Muscle of leg (tissue), 3 donors: ENCODE measurements at regions not wholly inside any gene's neighbourhood (a gene's known extent, or its start where the extent isn't known, plus 50 kb on each side); places are given as distances from the start of the nearest gene placed in this dataset.

Experiments
- DNase-seq: peaks from one replicate; pipeline ENCODE4 v3.0.0; 2013
- H3K27ac ChIP-seq: one replicate; pipeline ENCODE4 v1.5.1; 2013; ENCODE audit warnings: mild to moderate bottlenecking, low read length, control low read depth
- H3K27me3 ChIP-seq: one replicate; pipeline ENCODE4 v1.6.1; 2013; ENCODE audit warnings: low read length; ENCODE audit not compliant: control insufficient read depth, insufficient read depth
- H3K36me3 ChIP-seq: one replicate; pipeline ENCODE4 v1.6.1; 2013; ENCODE audit warnings: low read length; ENCODE audit not compliant: control insufficient read depth, insufficient read depth
- H3K4me1 ChIP-seq: one replicate; pipeline ENCODE4 v1.6.1; 2013; ENCODE audit warnings: low read length; ENCODE audit not compliant: control insufficient read depth, insufficient read depth
- H3K4me3 ChIP-seq: one replicate; pipeline ENCODE4 v1.5.1; 2013; ENCODE audit warnings: low read length, control low read depth
- H3K9me3 ChIP-seq: replicated peaks from 2 replicates; pipeline ENCODE4 v1.6.1; 2013; ENCODE audit warnings: low read depth, low read length; ENCODE audit not compliant: control insufficient read depth
- WGBS: methylation state at CpG from one replicate; pipeline ENCODE4 v1.1.5; 2013; ENCODE audit warnings: missing lambda C conversion rate; ENCODE audit not compliant: insufficient coverage; 5-methylcytosine and 5-hydroxymethylcytosine counted together

DNA sequence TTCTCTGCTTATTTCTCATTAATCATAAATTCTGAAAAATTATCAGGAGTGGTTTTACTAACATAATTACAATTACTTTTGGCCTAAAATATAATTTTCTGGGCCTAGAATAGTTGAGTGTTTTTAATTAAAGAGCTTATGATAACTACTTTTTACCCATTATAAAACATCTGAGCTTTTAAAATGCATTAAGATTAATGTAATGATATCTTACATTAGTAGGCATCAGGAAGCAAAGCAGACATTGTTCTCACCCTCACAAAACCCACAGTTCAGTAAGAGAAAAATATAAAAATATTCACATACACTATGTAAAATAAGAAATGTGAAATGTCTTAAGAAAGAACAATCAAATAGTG is 443.7 kb upstream of the SEMA3A start:
- DNase-seq: no peak
- Histone ChIP-seq H3K36me3 (no peaks in the 10 kb centered on the region), H3K4me1 (peaks cover 4% of the 10 kb centered on the region), H3K27ac (no peak overlapping the region), H3K4me3 (no peak overlapping the region), H3K9me3 (peaks cover 2% of the 10 kb centered on the region), H3K27me3 (no peaks in the 10 kb centered on the region)

DNA sequence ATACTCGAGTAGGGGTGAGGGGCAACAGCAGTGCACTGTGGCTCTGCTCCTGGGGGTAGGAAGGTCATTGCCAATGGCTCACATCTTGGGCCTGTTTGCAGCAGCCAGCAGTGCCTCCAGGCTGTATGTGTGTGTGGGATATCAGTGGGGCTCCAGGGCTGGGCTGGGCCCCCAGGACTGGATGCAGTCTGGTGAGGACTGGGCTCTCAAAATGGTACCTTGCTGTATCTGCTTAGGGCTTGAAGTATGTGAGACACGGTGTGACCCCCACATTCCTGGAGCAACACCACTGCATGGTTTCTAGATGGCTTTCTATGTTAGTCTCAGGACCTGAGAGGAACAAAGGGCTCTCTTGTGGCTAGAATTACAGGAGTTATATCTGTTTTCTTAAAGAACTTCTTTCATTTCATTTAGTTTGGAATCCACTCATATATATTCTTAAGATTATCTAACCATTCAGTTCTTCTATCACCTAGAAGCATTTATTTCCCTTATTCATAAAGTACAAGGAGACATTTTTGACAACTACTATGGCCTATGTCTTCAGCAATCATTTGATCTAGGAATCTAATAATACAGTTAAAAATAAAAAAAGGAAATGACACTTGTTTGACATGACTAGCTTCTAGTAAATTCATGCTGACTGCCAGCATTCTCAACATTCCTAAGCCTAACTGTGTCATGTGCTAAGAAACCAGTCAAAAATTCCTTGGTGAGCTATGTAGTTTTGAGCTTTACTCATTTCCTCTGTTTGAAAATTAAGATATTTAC is 443.2 kb upstream of the SEMA3A start:
- peak; percentile 82 for DNase-seq
- no peak overlapping the region for H3K4me3 ChIP-seq
- no peaks in the 10 kb centered on the region for H3K36me3 ChIP-seq
- WGBS: 100% methylated on average over 1 of the region's 2 CpGs
- H3K27ac ChIP-seq: peak overlapping the region; percentile 24
- H3K9me3 ChIP-seq: peaks cover 2% of the 10 kb centered on the region
- H3K27me3 ChIP-seq: no peaks in the 10 kb centered on the region
- peaks cover 4% of the 10 kb centered on the region for H3K4me1 ChIP-seq

DNA sequence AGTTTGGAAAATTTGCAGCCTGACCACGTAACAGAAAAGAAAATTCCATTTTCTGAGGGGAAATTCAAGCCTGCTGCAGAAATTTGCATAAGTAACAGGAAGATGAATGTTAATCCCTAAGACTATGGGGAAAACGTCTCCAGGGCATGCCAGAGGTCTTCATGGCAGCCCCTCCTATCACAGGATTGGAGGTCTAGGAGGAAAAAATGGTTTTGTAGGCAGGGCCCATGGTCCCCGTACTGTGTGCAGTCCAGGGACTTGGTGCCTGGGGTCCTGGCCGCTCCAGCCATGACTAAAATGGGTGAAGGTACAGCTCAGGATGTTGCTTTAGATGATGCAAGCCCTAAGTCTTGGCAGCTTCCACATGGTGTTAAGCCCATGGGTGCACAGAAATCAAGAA is 437.3 kb upstream of the SEMA3A start:
- H3K4me3 ChIP-seq: no peak overlapping the region
- no peaks in the 10 kb centered on the region for H3K27me3 ChIP-seq
- no peaks in the 10 kb centered on the region for H3K36me3 ChIP-seq
- H3K27ac ChIP-seq: no peak overlapping the region
- no peak for DNase-seq
- H3K4me1 ChIP-seq: no peaks in the 10 kb centered on the region
- peaks cover 7% of the 10 kb centered on the region for H3K9me3 ChIP-seq
- WGBS: 80% methylated on average over 4 of the region's 4 CpGs

DNA sequence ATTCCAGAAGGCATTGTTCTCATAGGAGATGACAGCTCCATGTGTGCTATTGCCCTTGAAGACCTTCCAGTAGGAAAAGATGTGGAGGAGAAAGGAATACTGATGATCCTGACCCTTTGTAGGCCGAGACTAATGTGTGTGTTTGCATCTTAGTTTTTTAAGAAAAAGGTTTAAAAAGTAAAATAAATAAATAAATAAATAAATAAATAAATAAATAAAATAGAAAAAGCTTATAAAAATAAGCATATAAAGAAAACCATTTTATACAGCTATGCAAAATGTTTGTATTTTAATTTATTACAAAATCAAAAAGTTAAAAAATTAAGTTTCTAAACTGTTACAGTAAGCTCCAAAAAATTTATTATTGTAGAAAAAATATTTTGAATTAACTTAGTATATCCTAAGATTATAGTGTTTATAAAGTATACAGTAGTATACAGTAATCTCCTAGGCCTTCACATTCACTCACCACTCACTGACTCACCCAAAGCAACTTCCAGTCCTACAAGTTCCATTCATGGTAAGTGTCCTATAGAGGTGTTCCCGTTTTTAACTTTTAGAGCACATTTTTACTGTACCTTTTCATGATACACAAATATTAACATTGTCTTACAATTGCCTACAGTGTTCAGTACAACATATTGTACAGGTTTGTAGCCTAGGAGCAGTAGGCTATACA is 435.2 kb upstream of the SEMA3A start:
- WGBS: no CpG with 5 or more reads among the region's 2 CpGs
- DNase-seq: no peak
- no peaks in the 10 kb centered on the region for H3K27me3 ChIP-seq
- no peaks in the 10 kb centered on the region for H3K4me1 ChIP-seq
- no peaks in the 10 kb centered on the region for H3K36me3 ChIP-seq
- no peak overlapping the region for H3K4me3 ChIP-seq
- peaks cover 5% of the 10 kb centered on the region for H3K9me3 ChIP-seq
- no peak overlapping the region for H3K27ac ChIP-seq

DNA sequence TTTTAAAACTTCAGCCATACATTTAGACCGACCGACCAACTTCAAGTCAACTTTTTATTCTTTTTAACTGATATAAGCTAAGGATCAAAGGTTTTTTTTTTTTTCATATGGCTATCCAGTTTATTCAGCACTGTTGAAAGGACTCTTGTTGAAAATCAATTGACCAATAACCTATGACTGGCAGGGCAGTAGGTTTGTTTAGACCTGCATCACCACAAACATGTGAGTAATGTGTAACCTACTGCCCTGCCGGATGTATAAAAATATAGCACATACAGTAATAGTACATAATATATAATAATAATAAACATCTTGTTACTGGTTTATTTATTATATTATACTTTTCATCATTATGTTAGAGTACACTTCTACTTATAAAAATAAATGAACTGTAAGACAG is 434.6 kb upstream of the SEMA3A start:
- DNase-seq: no peak
- Histone ChIP-seq H3K4me3 (no peak overlapping the region), H3K27me3 (no peaks in the 10 kb centered on the region), H3K27ac (no peak overlapping the region), H3K9me3 (peaks cover 5% of the 10 kb centered on the region), H3K36me3 (no peaks in the 10 kb centered on the region), H3K4me1 (no peaks in the 10 kb centered on the region)
- no CpG with 5 or more reads among the region's 3 CpGs for WGBS

DNA sequence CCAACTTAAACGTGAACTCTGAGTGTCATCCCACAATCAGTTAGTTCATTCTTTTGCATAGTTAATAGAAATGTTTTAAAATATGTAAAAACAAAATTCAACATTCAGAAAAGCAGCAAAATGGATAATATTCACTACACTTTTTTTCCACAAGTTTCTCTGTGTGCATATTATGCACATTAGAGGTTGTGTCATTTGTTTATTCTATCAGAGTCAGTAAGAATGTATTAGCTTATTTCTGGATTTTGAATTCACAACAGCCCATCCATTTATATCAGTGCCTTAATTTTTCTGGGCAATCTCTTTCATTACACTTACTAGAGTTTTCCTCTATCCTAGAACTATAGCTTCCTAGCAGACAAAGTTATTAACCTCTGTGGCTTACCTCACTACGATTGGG is 432.7 kb upstream of the SEMA3A start:
- no peaks in the 10 kb centered on the region for H3K36me3 ChIP-seq
- WGBS: no CpG with 5 or more reads among the region's 2 CpGs
- no peak overlapping the region for H3K4me3 ChIP-seq
- H3K27me3 ChIP-seq: no peaks in the 10 kb centered on the region
- peaks cover 4% of the 10 kb centered on the region for H3K9me3 ChIP-seq
- no peaks in the 10 kb centered on the region for H3K4me1 ChIP-seq
- no peak for DNase-seq
- H3K27ac ChIP-seq: no peak overlapping the region

DNA sequence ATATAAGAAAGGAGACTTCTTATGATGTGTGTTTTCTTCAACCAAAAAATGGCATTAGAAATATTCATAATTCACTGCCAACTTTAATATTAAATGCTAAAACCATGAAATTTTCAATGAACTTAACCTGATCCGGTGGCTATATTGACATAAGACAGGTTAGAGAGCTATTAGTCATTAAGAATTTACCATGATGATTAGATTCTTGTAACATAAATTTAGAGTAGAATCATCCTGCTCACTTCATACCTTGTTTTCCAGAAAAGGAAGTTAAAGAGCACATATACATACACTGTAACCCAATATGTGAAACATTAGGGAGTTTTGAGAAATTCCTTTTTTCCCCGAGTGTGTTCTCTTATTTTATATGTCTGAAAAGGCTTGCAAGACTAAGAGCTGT is 430.3 kb upstream of the SEMA3A start:
- DNase-seq: no peak
- H3K27me3 ChIP-seq: no peaks in the 10 kb centered on the region
- no peaks in the 10 kb centered on the region for H3K4me1 ChIP-seq
- WGBS: no CpG with 5 or more reads among the region's 2 CpGs
- no peak overlapping the region for H3K4me3 ChIP-seq
- H3K36me3 ChIP-seq: no peaks in the 10 kb centered on the region
- no peaks in the 10 kb centered on the region for H3K9me3 ChIP-seq
- H3K27ac ChIP-seq: no peak overlapping the region

DNA sequence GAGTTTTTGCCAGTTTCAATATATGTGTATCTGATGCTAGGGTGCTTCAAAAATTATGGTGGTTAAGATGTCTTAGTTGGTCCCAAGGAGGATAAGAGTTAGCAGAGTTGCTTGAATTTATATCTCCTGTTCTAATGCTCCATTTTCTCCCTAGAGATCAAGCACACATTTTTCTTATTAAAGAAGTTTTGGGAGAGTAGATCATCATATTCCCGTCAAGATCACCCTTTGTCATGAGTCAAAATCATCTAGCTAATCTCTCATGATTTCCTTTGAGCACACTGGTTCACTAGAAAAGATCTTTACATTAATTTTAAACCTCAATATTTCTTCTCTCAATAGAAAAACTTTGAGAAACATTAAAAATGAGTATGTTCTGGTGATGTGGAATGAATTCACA is 429.9 kb upstream of the SEMA3A start:
- Histone ChIP-seq H3K27me3 (no peaks in the 10 kb centered on the region), H3K36me3 (no peaks in the 10 kb centered on the region), H3K27ac (no peak overlapping the region), H3K4me1 (no peaks in the 10 kb centered on the region), H3K9me3 (no peaks in the 10 kb centered on the region), H3K4me3 (no peak overlapping the region)
- DNase-seq: peak; percentile 11
- WGBS: no CpG with 5 or more reads among the region's 1 CpG

DNA sequence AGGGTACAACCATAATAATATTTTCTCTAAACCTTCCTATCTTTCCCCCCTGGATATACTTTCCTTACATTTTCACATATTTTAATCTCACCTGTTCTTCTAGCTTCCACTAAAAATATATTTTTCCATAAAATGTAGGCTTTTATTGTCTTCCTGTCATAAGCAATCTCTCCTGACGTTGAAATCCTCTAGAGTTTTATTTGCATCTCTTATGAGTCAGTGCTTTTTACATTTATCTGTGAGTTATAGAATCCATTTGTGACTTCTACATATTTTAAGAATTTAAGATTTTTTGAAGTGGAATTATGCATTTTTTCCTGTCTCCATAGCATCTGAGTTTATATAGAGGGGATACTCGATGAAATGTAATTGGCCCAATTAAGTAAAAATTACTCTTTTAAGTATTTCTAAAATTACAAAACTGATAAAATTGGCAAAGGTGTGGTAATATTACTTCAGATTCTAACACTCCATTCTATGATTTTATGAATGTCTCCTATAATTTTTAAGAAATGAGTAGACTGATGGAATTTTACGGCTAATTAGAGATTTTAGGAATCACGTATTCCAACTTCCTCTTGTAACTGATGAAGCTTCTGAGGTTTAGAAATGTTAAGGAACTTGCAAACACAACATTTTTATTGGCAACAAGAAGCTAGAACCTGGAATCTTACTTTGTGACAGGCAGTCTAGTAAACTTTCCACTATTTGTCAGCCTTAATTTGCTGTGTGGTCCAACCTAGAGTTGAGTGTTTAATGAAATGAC is 422.9 kb upstream of the SEMA3A start:
- Histone ChIP-seq H3K36me3 (no peaks in the 10 kb centered on the region), H3K27me3 (no peaks in the 10 kb centered on the region), H3K4me3 (no peak overlapping the region), H3K27ac (no peak overlapping the region), H3K4me1 (no peaks in the 10 kb centered on the region), H3K9me3 (no peaks in the 10 kb centered on the region)
- no peak for DNase-seq
- no CpG with 5 or more reads among the region's 4 CpGs for WGBS

DNA sequence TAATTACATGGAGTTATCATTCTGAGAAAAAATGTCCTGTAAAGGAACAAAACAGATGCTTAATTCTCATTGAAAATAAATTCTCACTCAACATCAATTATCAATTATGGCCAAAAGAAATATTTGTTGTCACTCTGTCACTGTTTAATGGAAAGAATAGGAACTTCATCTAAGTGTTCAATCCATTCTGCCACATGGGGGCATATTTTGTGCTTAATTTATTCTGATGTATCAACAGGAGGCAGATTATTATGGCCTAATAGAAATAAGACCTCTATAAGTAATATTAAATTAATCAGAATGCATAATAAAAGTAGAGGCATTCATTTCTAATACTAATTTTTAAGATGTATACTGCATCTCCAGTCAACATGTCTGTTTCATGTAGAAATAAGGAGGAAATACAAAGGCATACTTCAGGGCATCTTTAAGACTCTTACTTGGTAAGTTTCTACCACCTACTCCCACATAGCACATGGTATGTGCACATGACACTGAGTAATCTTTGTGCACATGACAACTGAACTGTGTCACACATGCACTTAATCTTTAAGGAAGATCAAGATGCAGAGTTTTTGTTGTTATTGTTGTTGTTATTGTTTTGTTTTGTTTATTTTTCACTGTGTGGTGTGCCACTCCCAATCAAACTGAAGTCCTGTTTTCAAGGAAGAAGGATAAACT is 420.4 kb upstream of the SEMA3A start:
- Histone ChIP-seq H3K27me3 (no peaks in the 10 kb centered on the region), H3K9me3 (no peaks in the 10 kb centered on the region), H3K4me1 (no peaks in the 10 kb centered on the region), H3K4me3 (no peak overlapping the region), H3K36me3 (no peaks in the 10 kb centered on the region), H3K27ac (no peak overlapping the region)
- DNase-seq: no peak
